Choroid plexus epithelial cell (primary cell): ENCODE measurements at regions not wholly inside any gene's neighbourhood (a gene's known extent, or its start where the extent isn't known, plus 50 kb on each side); places are given as distances from the start of the nearest gene placed in this dataset.

Source experiments
- DNase-seq: peaks from one replicate; pipeline ENCODE4 v3.0.0-alpha.2; 2010; ENCODE audit warnings: low read depth
- H3K4me3 ChIP-seq: 2 replicates; pipeline ENCODE4 v1.5.1; 2011; ENCODE audit warnings: low read depth, mild to moderate bottlenecking, control low read depth, low read length, moderate library complexity
- TF ChIP-seq, protein P1 (sequence below): conservative IDR thresholded peaks from 2 replicates; pipeline ENCODE4 v1.5.1; 2011; ENCODE audit warnings: low read depth, mild to moderate bottlenecking, control low read depth, inconsistent platforms, low read length, moderate library complexity

DNA sequence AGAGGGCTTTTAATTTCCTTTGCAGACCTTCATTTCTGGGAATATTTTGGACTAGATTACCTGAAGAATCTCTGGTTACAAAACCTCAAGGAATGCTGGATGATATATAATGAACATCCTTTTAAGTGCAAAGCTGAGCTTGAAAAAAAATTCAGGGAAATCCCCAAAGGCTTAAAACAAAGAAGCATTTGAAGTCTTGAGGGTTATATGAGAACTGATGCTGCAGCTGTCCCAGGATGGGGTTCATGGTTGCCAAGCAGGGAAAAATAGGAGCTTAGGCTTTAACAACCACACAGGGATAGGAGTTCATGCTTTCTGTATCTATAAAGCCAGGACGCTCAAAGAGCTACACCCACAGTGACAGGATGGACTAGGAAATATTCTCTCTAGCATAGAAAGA lies 150.4 kb upstream of the IRX5 start:
- H3K4me3 ChIP-seq: no peak overlapping the region
- DNase-seq: no peak
- TF ChIP-seq, protein P1, sequence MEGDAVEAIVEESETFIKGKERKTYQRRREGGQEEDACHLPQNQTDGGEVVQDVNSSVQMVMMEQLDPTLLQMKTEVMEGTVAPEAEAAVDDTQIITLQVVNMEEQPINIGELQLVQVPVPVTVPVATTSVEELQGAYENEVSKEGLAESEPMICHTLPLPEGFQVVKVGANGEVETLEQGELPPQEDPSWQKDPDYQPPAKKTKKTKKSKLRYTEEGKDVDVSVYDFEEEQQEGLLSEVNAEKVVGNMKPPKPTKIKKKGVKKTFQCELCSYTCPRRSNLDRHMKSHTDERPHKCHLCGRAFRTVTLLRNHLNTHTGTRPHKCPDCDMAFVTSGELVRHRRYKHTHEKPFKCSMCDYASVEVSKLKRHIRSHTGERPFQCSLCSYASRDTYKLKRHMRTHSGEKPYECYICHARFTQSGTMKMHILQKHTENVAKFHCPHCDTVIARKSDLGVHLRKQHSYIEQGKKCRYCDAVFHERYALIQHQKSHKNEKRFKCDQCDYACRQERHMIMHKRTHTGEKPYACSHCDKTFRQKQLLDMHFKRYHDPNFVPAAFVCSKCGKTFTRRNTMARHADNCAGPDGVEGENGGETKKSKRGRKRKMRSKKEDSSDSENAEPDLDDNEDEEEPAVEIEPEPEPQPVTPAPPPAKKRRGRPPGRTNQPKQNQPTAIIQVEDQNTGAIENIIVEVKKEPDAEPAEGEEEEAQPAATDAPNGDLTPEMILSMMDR: no peak

DNA sequence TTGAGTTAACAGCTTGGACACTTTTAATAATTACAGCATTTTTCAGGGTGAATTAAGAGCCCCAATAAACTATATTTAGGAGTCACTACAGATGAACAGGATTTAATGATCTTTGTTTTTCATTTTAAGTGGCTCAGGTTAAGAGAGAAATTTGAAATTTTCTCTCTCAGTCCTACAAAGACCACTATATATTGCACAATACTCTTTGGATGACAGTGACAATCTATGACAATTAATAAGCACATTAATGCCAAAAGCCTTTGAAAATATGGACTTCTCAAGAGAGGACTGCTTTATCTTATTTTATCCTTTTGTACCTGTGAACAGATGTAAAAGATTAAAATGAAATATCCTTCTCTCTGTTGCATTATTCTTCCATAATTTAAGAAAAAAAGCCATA lies 151.1 kb upstream of the IRX5 start:
- TF ChIP-seq, protein P1: no peak
- no peak overlapping the region for H3K4me3 ChIP-seq
- no peak for DNase-seq

DNA sequence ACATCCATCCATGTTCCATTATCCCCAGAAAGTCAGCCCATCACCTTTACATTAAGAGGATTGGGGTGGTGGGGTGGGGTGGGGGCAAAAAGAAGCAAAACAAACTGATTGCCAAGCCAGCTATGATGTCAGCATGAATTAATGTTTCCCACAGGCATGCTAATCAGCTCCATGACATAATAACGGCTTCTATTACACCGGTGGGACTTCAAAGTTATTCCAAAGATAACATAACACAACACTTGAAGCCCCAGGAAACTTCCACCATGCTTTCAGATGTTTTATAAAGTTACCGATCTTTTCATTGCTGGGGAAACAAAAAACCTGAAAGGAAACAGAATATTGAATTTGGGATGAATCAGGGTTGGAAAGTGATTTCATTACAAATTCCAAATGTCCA lies 155.9 kb upstream of the IRX5 start:
- no peak for DNase-seq
- TF ChIP-seq, protein P1: no peak
- no peak overlapping the region for H3K4me3 ChIP-seq

DNA sequence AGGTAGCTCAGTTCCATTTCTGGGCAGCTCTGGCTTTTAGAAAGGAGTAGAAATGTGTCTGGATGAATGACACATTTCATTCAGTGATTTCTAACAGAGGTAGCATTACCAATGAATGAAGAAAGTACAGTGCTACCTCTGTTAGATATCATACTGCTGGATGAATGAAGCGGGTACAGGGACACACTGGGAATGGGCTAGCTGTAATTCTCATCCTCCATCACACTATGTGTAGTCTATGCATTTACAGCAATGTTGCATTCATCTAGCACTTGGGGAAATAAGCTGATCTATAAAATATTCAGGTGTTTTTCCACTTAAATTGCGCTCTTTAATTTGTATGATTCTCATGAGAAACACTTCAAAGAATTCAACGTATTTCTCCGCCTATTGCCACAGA lies 158.3 kb upstream of the IRX5 start:
- no peak overlapping the region for H3K4me3 ChIP-seq
- no peak for DNase-seq
- TF ChIP-seq, protein P1: no peak

DNA sequence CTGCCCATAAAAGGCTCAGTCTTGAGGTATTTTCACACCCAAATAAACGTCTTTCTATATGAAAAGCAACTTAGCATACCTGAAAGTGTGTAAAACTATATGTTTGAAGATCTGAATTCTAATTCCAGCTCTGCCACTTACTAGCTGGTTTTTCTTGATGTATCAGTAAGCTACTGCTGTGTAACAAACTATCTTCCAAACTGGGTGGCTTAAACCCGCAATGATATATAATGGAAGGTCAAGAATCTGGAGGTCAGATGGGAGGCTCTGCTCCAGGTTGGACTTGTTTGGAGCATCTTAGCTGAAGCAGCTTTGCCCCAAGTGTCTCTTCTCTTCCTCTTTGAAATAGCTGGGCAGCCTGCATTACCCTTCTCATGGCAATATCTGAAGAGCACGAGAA lies 164.3 kb upstream of the IRX5 start:
- TF ChIP-seq, protein P1: no peak
- DNase-seq: no peak
- H3K4me3 ChIP-seq: no peak overlapping the region

DNA sequence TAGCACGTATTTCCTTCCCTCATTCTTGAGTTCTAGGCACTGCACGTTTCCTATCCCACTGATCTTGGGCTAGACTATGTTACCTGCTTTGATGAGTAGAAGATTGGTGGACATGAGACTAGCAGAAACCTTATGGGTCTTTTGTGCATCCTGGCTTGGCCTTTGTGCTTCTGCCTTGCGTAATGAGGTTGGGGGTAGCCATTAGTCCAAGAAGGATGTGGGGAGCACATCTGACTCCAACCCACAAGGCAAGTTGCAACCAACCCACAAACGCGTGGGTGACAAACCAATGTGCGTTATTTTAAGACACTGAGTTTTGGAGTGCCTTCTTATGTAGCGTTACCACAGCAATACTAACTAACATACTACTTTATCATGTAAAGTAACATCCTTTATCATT lies 180.4 kb upstream of the IRX5 start:
- TF ChIP-seq, protein P1: no peak
- no peak overlapping the region for H3K4me3 ChIP-seq
- no peak for DNase-seq

DNA sequence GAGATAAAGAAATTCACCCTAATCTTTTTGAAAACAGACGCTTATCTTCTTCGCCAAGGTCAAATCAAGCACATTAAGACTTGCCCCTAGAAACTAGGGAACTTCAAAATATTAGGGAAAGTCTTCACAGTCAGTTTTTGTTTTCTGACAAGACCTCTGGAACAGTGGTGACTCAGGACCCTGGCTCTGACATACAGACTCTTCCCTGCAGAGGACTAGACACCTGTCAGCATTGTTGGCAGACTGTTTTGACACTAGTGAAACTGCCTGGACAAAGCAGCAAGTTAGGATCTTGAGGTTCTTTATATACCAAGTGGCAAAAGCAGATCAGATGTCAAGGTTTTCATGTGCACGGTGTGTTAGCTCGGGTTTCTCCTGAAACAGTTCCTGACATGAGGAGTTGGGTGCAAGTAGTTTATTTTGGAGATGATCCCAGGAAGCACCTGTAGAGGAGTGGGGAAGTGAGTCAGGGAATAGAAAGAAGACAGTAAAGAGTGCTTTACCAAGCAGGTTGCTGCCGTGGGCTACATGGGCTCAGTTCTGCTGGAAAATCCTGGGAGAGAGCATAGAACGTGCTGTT lies 182.0 kb upstream of the IRX5 start:
- TF ChIP-seq, protein P1: no peak
- no peak overlapping the region for H3K4me3 ChIP-seq
- DNase-seq: no peak
